Tibial nerve (tissue), 4 donors: ENCODE measurements at regions not wholly inside any gene's neighbourhood (a gene's known extent, or its start where the extent isn't known, plus 50 kb on each side); places are given as distances from the start of the nearest gene placed in this dataset.

Source experiments
- DNase-seq, 2 donors: peaks; one replicate each; pipeline ENCODE4 v3.0.0-alpha.2; 2019; ENCODE audit warnings: low spot score in 2 of 2
- H3K27ac ChIP-seq, 4 donors: fragments of 200-600 bp; sonication (generic) in 3 of 4; one replicate each; pipeline ENCODE4 v1.5.1; 2017 to 2019; ENCODE audit warnings: mild to moderate bottlenecking in 1 of 4
- H3K27me3 ChIP-seq, 2 donors: fragments of 200-600 bp; sonication (generic) in 1 of 2; one replicate each; pipeline versions ENCODE4 v1.5.1 to v1.6.0; 2017 to 2019
- H3K36me3 ChIP-seq, 3 donors: fragments of 200-600 bp; sonication (generic); one replicate each; pipeline ENCODE4 v1.5.1; 2018 to 2019
- H3K4me1 ChIP-seq, 4 donors: fragments of 200-600 bp; sonication (generic) in 3 of 4; one replicate each; pipeline ENCODE4 v1.5.1; 2017 to 2019
- H3K4me3 ChIP-seq, 4 donors: fragments of 200-600 bp; sonication (generic) in 3 of 4; one replicate each; pipeline ENCODE4 v1.5.1; 2017 to 2019; ENCODE audit warnings: mild to moderate bottlenecking in 1 of 4, moderate library complexity in 1 of 4
- H3K9me3 ChIP-seq, 4 donors: fragments of 200-600 bp; sonication (generic) in 3 of 4; one replicate each; pipeline ENCODE4 v1.5.1; 2017 to 2019
- CTCF ChIP-seq, 5 experiments: fragments of 200-600 bp in 3 of 5; fragments of 450-650 bp in 2 of 5; sonication (generic) in 3 of 5; IDR thresholded peaks; one replicate each; pipeline ENCODE4 v1.5.1; 2016 to 2019; ENCODE audit warnings: antibody characterized with exemption in 5 of 5, mild to moderate bottlenecking in 3 of 5, moderate library complexity in 2 of 5
- EP300 ChIP-seq, 2 donors: sonication (generic); formaldehyde crosslinking; IDR thresholded peaks; one replicate each; pipeline ENCODE4 v1.6.1; 2017; ENCODE audit warnings: antibody characterized with exemption in 2 of 2, mild to moderate bottlenecking in 1 of 2
- POLR2A ChIP-seq, 2 donors: fragments of 450-650 bp; IDR thresholded peaks; one replicate each; pipeline ENCODE4 v1.6.1; 2017; ENCODE audit warnings: antibody characterized with exemption in 2 of 2, mild to moderate bottlenecking in 2 of 2, moderate library complexity in 2 of 2
- WGBS, 2 donors: methylation state at CpG; one replicate each; pipeline ENCODE4 v1.1.5; 2018; 5-methylcytosine and 5-hydroxymethylcytosine counted together

- WGBS, 2 donors, result 89 to 92% methylated on average over 1 of the region's 1 CpG
- Histone ChIP-seq H3K27ac (peak overlapping the region; percentile 14 to 93 (median 72)), H3K36me3 (no peaks in the 10 kb centered on the region), H3K9me3 (no peaks in the 10 kb centered on the region), H3K4me3 (no peak overlapping the region), H3K27me3 (no peaks in the 10 kb centered on the region), H3K4me1 (peaks cover 0 to 62% (median 11%) of the 10 kb centered on the region in 4 donors)
- no peak for DNase-seq
- TF ChIP-seq EP300 (IDR thresholded peaks at IDR 0.05) (no peak), POLR2A (IDR thresholded peaks at IDR 0.05) (no peak), CTCF (IDR thresholded peaks at IDR 0.05) (no peak)
Observed at GRCh38 chr9:130781569-130781968, 53.5 kb upstream of the ABL1 start.

- Histone ChIP-seq H3K9me3 (no peaks in the 10 kb centered on the region), H3K36me3 (no peaks in the 10 kb centered on the region), H3K4me3 (no peak overlapping the region), H3K4me1 (peaks cover 0 to 65% (median 11%) of the 10 kb centered on the region in 4 donors), H3K27me3 (no peaks in the 10 kb centered on the region), H3K27ac (peak overlapping the region in 3 of 4 donors; percentile 56 to 93 (median 87))
- DNase-seq, result no peak
- 58 to 71% methylated on average over 4 of the region's 4 CpGs for WGBS, 2 donors
- TF ChIP-seq EP300 (IDR thresholded peaks at IDR 0.05), result peak in 1 of 2 donors; percentile 66
- TF ChIP-seq CTCF (IDR thresholded peaks at IDR 0.05), result no peak
- no peak for TF ChIP-seq POLR2A (IDR thresholded peaks at IDR 0.05)
Observed at GRCh38 chr9:130782886-130783530, 52.0 kb upstream of the ABL1 start.

GRCh38 chr9:130785053-130785452 is 50.0 kb upstream of the ABL1 start:
- no peak overlapping the region for H3K4me3 ChIP-seq
- peaks cover 0 to 14% (median 0%) of the 10 kb centered on the region in 4 donors for H3K9me3 ChIP-seq
- H3K27me3 ChIP-seq, result no peaks in the 10 kb centered on the region
- TF ChIP-seq POLR2A (IDR thresholded peaks at IDR 0.05), result no peak
- TF ChIP-seq CTCF (IDR thresholded peaks at IDR 0.05), result no peak
- no peak for TF ChIP-seq EP300 (IDR thresholded peaks at IDR 0.05)
- H3K36me3 ChIP-seq, result no peaks in the 10 kb centered on the region
- DNase-seq, result no peak
- no peak overlapping the region for H3K27ac ChIP-seq
- peaks cover 0 to 54% (median 8%) of the 10 kb centered on the region in 4 donors for H3K4me1 ChIP-seq
- WGBS, 2 donors, result 80 to 85% methylated on average over 8 of the region's 8 CpGs
